ENCODE measurements at regions not wholly inside any gene's neighbourhood (a gene's known extent, or its start where the extent isn't known, plus 50 kb on each side); places are given as distances from the start of the nearest gene placed in this dataset.

GRCh38 chr14:98791661-98792060 is 480.3 kb downstream of the BCL11B start (continued):
- TF ChIP-seq ZNF431 (CRISPR knock-in tag; IDR thresholded peaks at IDR 0.05; ENCODE audit: borderline replicate concordance, low read depth), result no peak
- TF ChIP-seq SIX1 (CRISPR knock-in tag; IDR thresholded peaks at IDR 0.05; ENCODE audit: borderline replicate concordance), result no peak
- TF ChIP-seq ZNF580 (CRISPR knock-in tag; IDR thresholded peaks at IDR 0.05; ENCODE audit: borderline replicate concordance, low read depth), result no peak
- no peak for TF ChIP-seq PPARG (CRISPR knock-in tag; conservative IDR thresholded peaks at IDR 0.05)
- TF ChIP-seq SMARCE1 (IDR thresholded peaks at IDR 0.05; ENCODE audit: borderline replicate concordance), result no peak

GRCh38 chr14:98792171-98792570 is 479.8 kb downstream of the BCL11B start:
- TF ChIP-seq ZNF792 (CRISPR knock-in tag; IDR thresholded peaks at IDR 0.05) (no peak), TCF7 (IDR thresholded peaks at IDR 0.05; ENCODE audit: low read depth) (no peak), ZNF337 (CRISPR knock-in tag; IDR thresholded peaks at IDR 0.05; ENCODE audit: borderline replicate concordance, low read depth) (no peak), ZNF17 (CRISPR knock-in tag; IDR thresholded peaks at IDR 0.05) (no peak), ZNF557 (CRISPR knock-in tag; IDR thresholded peaks at IDR 0.05) (no peak), PHB2 (IDR thresholded peaks at IDR 0.05; ENCODE audit: partially characterized antibody) (no peak), ZZZ3 (CRISPR knock-in tag; IDR thresholded peaks at IDR 0.05; ENCODE audit: borderline replicate concordance) (no peak), ZNF546 (CRISPR knock-in tag; conservative IDR thresholded peaks at IDR 0.05) (no peak), ZNF781 (CRISPR knock-in tag; IDR thresholded peaks at IDR 0.05; ENCODE audit: borderline replicate concordance, not compliant biosample characterization) (no peak), IRF9 (CRISPR knock-in tag; IDR thresholded peaks at IDR 0.05; ENCODE audit: borderline replicate concordance) (no peak)
- TF ChIP-seq, protein P1, sequence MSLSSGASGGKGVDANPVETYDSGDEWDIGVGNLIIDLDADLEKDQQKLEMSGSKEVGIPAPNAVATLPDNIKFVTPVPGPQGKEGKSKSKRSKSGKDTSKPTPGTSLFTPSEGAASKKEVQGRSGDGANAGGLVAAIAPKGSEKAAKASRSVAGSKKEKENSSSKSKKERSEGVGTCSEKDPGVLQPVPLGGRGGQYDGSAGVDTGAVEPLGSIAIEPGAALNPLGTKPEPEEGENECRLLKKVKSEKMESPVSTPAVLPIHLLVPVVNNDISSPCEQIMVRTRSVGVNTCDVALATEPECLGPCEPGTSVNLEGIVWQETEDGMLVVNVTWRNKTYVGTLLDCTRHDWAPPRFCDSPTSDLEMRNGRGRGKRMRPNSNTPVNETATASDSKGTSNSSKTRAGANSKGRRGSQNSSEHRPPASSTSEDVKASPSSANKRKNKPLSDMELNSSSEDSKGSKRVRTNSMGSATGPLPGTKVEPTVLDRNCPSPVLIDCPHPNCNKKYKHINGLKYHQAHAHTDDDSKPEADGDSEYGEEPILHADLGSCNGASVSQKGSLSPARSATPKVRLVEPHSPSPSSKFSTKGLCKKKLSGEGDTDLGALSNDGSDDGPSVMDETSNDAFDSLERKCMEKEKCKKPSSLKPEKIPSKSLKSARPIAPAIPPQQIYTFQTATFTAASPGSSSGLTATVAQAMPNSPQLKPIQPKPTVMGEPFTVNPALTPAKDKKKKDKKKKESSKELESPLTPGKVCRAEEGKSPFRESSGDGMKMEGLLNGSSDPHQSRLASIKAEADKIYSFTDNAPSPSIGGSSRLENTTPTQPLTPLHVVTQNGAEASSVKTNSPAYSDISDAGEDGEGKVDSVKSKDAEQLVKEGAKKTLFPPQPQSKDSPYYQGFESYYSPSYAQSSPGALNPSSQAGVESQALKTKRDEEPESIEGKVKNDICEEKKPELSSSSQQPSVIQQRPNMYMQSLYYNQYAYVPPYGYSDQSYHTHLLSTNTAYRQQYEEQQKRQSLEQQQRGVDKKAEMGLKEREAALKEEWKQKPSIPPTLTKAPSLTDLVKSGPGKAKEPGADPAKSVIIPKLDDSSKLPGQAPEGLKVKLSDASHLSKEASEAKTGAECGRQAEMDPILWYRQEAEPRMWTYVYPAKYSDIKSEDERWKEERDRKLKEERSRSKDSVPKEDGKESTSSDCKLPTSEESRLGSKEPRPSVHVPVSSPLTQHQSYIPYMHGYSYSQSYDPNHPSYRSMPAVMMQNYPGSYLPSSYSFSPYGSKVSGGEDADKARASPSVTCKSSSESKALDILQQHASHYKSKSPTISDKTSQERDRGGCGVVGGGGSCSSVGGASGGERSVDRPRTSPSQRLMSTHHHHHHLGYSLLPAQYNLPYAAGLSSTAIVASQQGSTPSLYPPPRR (CRISPR knock-in tag; IDR thresholded peaks at IDR 0.05; ENCODE audit: borderline replicate concordance), result no peak
- Histone ChIP-seq H3K36me3 (replicated peaks in 1 of 2; ENCODE audit: control insufficient read depth in 1 of 2, insufficient read depth in 2 of 2, low read length in 2 of 2) (no peaks in the 10 kb centered on the region), H2AFZ (ENCODE audit: low read length) (no peak overlapping the region), H3K27ac (ENCODE audit: extremely low read length, insufficient read depth, low read length) (no peak overlapping the region), H3K4me3 (replicated peaks in 1 of 3; ENCODE audit: insufficient read depth in 1 of 3, low read depth in 2 of 3, low read length in 3 of 3) (no peak overlapping the region), H3K27me3 (ENCODE audit: control insufficient read depth in 1 of 2, insufficient read depth in 2 of 2, low read length in 2 of 2) (no peaks in the 10 kb centered on the region), H3K4me1 (ENCODE audit: insufficient read depth, low read length) (no peaks in the 10 kb centered on the region), H3K4me2 (ENCODE audit: low read depth, low read length) (no peak overlapping the region), H3K9ac (ENCODE audit: insufficient read depth, low read depth, low read length) (no peak overlapping the region), H3K9me3 (ENCODE audit: low read length) (peaks cover 70% of the 10 kb centered on the region), H3K79me2 (ENCODE audit: insufficient read depth, low read length) (no peaks in the 10 kb centered on the region), H4K20me1 (ENCODE audit: insufficient read depth, low read length) (no peaks in the 10 kb centered on the region)
- intact Hi-C loops (cut with micrococcal nuclease; ENCODE audit: unreplicated experiment) (no loop called here), in situ Hi-C loops (cut with HindIII; ENCODE audit: extremely low pct_ligation_motif_present, low pct_unique_long_range_greater_than_20kb) (no loop called here)
- ATAC-seq (no peak), DNase-seq (ENCODE audit: low spot score) (no peak), FAIRE-seq (no peak)
- no TSS peak for BruUV-seq (replicated peaks)
- WGBS (ENCODE audit: low lambda C conversion rate), result 4% methylated on average over 1 of the region's 1 CpG
- POLR2A ChIA-PET, result no interaction called here
- CTCF ChIA-PET (ENCODE audit: low intra/inter-chr PET ratio, low total read pairs), result no interaction called here

All from HepG2 (cell line).